COLO829 (cell line): ENCODE measurements at regions not wholly inside any gene's neighbourhood (a gene's known extent, or its start where the extent isn't known, plus 50 kb on each side); places are given as distances from the start of the nearest gene placed in this dataset.

Source experiments
- DNase-seq: peaks from one replicate; pipeline ENCODE4 v3.0.0; 2012; ENCODE audit warnings: low spot score

DNA sequence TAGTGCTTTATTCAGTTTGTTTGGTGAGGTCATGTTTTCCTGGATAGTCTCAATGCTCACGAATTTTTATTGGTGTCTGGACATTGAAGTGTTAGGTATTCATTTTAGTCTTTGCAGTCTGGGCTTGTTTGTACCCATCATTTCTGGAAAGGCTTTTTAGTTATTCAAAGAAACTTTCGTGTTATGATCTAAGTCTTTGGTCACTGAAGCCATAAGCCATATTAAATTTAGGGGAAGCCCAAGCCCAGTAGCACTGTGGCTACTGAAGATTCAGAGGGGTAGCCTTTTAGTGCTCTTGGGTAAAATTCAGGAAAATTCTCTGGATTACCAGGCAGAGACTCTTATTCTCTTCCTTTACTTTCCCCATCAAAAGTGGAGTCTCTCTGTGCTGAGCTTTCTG lies 56.2 kb upstream of the PEX5L start:
- DNase-seq = no peak

DNA sequence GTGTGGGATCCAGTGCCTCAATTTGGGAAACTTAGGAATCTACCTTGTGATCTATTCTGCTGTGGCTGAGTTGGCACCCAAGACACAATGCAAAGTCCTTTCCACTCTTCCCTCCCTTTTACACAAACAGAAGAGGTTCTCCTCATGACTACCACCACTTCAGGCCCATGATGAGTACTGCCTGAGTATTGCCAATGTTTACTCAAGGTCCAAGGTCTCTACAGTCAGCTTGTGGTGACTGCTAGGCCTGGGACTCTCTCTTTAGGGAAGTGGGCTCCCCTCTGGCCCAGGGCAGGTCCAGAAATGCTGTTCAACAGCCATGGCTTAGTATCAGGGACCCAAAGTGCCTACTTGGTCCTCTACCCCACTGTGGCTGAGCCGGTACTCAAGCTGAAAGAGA lies 56.8 kb upstream of the PEX5L start:
- no peak for DNase-seq

DNA sequence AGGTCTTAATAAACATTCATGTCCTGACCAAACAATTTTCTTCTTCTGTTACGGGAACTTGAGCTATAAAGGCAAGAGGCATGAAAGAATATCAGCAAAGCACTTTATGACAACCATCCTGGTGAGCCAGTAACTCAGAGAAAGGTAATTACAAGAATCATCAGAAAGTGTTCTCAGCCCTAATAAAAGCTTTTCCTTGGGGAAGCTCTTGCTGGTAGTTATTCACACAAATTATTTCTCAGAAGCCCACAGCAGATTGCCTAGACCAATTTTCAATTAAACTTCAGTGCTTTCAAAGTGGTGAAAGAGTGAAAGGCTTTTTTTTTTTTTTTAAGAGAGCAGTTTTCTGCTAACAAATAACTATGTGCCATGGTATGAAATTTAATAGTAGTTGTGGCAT lies 60.9 kb upstream of the PEX5L start:
- no peak for DNase-seq

DNA sequence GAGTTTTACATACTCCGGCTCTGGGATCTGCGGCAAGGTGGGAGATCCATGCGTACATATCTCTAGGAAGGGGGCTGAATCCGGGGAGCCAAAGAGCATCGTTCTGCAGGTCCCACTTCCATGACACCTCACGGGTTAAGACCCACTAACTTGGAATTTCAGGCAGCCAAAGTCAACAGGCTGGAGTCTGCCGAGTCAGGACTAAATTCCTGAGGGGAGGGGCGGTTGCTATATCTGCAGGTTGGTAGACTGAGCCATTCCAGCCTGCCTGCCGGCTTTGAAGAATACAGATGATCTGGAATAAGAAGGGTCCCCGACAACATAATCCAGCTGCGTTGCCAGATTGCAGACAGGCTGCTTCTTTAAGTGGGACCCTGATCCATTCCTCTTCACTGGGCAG lies 65.4 kb upstream of the PEX5L start:
- DNase-seq = no peak

DNA sequence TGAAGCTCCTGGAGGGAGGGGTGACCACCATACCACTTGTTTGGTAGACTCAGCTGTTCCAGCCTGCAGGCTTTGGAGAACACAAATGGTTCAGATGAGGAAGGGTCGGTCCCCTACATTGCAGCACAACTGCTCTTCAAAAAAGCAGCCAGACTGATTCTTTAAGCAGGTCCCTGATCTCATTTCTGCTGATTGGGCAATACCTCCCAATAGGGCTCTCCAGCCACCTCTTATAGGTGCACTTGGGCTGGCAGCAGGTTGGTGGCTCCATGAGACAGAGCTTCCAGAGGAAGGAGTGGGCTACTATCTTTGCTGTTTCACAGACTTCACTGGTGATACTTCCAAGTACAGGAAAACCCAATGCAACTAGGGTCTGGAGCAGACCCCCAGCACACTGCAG lies 65.9 kb upstream of the PEX5L start:
- no peak for DNase-seq

DNA sequence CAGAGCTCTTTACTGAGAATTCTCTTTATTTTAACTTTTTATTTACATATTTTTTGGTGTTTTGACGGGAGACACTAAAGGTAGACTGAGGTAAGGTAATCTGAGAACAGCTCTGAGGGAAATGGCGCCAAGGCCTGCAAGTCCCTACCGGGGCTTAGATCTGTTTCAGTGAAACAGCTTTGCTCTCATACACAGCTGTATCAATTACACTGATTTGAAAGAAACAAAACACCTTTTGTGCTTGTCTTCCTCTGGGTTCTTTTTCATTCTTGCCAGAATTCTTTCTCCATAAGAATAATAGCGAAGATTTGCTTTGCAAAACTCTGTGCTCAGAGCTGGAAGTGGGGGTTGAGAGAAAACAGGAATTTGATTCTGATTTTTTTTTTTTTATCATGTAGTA lies 79.5 kb upstream of the PEX5L start:
- no peak for DNase-seq

DNA sequence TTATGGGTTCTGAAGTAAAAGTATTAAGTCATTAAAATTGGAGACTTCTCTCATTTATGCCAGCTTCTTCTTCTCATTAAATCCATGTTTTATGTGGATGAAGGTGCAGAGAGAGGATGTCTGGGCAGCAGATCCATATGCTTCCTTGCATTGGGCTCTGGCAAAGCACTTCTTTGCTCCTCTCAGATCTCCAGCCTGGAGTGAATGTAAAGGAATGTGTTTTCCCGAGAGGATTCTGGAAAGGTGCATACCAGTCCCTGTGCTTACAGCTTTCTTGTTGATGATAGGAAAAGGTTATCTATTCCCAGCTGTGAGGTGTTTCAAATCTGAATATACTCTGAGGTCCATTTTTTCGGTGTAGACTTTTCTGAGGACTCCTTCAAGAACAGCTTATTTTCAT lies 79.9 kb upstream of the PEX5L start:
- no peak for DNase-seq

DNA sequence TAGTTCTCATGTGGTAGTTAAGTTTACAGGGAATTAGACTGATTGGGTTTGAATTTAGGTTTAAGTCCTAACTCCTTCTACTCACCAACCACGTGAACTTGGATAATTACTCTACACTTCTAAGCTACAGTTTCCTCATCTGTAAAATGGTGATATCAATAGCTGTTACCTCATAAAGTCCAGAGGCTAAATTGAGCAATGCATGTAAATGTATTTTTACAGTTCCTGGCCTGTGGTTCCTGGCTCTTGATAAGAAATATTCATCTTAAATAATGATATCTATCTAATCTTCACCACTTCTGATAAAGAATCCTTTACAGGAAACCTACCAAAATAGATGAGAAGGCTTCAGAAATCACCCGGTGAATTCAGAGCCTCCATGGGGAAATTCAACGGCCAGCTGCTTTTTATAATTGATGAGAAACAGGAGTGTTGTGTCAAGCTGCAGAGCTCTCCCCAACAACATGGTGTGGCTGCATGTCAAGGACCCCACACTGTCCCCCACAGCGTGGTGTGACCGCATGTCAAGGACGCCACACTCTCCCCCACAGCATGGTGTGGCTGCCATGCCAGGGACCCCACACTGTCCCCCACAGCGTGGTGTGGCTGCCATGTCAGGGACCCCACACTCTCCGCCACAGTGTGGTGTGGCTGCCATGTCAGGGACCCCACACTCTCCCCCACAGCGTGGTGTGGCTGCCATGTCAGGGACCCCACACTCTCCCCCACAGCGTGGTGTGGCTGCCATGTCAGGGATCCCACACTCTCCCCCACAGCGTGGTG lies 80.8 kb upstream of the PEX5L start:
- no peak for DNase-seq

DNA sequence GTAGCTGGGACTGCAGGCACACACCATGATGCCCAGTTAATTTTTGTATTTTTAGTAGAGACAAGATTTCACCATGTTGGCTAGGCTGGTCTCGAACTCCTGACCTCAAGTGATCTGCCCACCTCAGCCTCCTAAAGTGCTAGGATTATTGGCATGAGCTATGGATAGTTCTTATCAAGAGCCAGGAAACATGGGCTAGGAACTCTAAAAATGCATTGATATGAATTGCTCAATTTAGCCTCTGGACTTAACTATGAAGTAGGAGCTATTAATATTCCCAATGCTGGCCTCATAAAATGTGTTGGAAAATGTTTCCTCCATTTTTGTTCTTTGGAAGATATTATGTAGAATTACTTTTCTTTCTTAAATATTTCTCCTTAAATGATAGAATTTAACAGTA lies 82.8 kb upstream of the PEX5L start:
- no peak for DNase-seq

DNA sequence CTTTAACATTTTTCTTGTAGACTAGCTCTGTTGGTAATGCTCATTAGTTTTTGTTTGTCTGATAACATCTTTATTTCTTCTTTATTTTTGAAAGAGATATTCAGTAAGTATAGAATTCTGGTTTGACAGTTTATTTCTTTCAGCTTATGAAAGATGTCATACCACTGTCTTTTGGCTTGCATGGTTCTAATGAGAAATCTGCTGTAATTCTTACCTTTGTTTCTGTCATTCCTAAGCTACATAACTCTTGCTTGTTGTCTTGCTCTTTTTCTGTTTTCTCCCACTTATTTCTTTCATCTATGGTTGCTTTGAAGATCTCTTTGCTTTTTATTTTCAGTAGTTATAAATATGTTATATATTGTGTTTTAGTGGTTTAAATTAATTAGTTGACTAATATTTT lies 87.2 kb upstream of the PEX5L start:
- no peak for DNase-seq

DNA sequence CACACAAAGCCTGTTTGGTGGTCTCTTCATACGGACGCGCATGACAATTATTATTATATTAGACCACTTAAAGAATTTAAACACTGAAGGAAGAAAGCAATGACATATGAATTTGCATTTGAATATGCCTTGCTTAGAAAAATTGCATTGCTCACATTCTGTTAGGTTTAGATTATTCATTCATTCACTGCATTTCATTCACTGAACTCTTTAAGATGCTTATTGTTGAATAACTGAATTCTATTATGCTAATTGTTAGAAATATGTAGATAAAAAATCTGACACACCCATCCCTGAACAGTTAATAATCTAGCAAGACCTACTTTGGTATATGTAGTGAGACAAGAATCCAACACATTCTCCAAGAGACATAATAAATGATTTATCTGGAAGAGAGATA lies 94.4 kb upstream of the PEX5L start:
- DNase-seq = no peak

DNA sequence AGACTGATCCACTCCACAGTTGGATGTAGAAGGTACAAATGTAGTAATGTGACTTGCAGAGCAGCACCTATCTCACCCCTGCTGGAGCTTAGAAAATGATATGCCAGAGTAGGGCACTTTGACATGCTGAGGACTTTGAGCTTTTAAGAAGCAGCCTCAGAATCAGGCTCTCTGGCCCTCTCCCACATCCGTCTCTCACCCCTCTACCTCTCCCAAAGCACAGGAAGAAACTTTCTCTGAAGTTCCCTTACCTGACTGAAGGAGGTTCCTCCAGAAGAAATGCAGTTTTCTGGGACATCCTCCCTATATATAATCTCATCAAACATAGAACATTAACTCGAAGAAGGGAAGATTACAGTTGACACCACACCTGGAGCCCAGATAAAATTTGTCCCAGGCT lies 98.4 kb upstream of the PEX5L start:
- no peak for DNase-seq

DNA sequence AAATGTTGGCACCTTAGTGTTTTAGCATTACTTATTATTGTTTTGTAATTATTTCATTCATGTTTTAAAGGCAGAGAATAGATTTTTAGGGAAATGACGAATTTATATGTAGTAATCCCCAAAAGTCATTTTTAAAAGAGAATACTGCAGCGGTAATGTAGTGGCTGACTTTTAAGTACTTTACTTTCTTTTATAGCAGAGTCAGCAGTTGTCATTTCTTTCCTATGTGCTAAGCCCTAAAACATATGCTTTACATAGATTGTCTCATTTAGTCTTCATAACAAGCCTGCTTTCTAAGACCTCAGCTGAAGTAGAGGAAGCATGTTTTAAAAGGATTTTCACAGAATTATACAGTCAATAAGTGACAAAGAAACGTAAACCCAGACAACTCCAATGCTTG lies 102.1 kb upstream of the PEX5L start:
- no peak for DNase-seq

DNA sequence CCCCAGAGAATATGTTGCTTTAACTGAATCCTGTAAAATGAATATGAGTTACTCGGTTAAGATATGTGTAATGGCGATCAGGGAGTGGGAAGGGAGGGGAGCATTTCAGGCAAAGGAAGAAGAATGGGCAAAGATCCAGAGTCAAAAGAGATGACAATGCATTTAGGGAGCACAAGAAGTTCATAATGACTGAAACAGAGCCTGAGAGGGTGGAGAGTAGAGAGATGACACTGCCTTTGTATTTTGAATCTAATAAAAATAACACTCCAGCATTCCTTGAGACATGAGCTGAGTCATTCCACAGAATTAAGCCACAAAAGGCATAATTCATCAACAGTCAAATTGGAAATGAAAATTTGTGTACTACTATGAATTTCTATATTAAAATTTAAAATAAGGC lies 105.3 kb upstream of the PEX5L start:
- peak; percentile 37 for DNase-seq

DNA sequence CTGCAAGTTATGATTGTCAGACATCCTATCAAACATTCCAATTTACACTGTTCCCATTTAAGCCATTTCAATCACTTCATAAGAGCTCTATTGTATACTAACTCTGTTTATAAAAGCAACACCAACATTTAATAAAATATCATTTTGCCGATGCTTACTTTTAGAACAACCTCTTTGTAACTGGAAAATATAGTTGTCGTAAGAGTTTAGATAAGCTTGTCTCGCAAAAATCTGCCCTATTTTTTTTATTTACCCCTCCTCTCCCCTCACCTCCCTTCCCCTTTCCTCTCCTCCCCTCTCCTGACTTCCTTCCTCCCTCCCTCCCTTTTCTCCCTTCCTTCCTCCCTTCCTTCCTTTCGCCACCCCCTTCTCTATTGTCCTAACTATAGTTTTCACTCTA lies 105.7 kb upstream of the PEX5L start:
- no peak for DNase-seq

DNA sequence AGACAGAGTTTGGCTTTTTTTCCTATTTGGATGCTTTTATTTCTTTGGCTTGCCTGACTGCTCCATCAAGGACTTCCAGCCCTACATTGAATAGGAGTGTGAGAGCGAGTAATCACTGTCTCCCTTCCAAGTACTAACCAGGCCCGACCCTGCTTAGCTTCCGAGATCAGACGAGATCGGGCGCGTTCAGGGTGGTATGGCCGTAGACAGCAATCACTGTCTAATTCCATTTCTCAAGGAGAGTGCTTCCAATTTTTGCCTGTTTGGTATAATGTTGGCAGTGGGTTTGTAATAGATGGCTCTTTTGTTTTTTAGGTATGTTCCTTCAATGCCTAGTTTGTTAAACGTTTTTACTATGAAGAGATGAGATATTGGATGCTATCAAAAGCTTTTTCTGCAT lies 125.0 kb upstream of the PEX5L start:
- DNase-seq = no peak

DNA sequence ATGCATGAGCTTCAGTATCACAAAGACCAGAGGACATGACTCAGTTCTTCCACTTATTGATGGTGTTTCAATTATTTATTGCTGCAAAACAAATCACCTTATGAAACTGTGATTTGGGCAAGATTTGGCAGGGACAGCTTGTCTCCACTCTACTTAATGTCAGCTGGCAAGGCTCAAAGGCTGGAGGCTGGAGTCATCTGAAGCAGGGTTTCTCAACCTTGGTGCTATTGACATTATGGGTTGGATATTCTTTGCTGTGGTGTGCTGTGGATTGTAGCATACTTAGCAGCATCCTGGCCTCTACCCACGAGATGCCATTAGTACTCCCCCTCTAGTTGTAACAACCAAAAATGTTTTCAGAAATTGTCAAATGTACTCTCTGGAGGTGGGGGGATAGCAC lies 138.8 kb upstream of the PEX5L start:
- DNase-seq = no peak

DNA sequence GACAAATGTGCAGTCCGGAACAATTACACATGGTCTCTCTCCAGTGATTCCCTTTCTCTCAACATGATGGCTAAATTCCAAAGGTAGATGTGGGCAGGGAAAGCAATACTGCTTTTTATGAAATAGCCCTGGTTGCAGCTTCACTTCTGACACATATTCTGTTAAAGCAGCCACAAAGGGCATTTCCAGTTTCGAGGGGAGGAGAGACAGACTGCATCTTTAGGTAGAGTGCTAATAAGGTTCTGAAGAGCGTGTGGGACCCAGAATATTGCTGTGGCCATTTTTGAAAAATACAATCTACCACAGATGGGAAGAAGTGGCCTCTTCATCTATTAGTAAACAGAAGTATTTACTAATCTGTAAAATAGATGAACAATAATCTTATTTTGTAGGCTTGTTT lies 139.3 kb upstream of the PEX5L start:
- no peak for DNase-seq

DNA sequence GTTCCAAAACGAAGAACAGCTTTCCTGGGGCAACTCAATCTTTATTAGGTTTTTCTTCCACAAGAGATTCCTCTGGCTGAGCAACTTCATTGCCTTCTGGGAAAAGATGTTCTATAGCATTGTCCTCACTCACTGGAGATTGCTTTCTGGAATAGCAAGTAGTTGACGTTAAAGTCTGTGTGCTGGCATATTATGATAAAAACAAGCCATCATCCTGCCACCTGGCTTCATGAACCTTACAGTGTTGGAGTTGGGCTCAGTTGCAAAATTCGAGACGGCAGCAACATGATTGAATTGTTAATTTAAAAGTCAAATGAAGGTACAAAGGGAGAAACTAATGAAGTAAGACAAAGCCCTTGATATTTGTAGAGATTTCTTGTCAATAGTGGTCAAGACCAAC lies 140.5 kb upstream of the PEX5L start:
- no peak for DNase-seq

DNA sequence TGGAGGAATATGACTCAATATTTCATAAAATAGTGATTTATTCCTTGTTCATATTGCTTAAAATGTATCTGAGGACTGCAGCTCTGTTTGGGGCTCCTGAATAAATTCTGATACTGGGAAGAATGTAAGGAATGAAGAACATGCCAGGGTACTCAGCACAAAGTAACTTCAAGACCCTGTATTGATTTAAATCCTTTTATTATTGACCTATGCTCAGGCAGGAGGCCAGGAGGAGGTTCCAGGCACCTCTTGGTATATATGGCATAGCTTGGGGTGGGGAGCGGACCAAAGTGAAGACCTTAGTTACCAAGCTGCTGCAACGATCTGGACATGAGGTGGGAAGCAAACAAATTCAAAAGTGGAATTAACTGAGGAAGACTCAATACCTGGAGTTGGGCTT lies 142.8 kb upstream of the PEX5L start:
- no peak for DNase-seq

DNA sequence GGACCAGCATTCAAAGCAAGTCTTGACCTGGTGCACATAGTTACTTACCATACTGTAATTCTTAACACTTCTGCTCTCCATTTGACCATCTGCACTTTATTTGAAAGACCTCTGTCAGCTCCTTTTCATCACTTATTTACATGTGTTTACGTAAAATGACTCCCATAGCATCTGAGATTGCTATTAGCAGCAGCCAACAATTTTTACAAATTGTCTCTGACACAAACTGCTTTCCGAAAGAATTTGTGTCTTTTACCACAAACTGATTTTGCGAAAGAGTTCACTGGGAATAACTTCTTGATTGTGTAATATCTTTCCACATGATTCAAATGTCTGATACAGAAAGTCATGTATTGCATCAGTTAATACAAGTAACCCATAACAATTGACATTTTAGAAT lies 144.1 kb upstream of the PEX5L start:
- DNase-seq = no peak

DNA sequence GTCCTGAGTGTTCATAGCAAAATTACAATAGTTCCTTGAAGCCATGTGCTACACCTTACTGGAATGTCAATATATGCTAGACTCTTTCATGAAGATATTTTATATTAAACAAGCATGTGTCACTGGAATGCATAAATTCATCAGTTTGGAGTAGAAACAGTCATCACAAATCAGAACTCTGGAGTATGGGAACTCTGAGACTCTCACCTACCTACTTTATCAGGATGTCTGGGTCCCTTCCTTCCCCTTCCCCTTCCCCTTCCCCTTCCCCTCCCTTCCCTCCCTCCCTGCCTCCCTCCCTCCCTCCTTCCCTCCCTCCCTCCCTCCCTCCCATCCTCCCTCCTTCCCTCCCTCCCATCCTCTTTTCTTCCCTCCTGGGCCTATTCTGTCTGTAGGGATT lies 144.7 kb upstream of the PEX5L start:
- no peak for DNase-seq

DNA sequence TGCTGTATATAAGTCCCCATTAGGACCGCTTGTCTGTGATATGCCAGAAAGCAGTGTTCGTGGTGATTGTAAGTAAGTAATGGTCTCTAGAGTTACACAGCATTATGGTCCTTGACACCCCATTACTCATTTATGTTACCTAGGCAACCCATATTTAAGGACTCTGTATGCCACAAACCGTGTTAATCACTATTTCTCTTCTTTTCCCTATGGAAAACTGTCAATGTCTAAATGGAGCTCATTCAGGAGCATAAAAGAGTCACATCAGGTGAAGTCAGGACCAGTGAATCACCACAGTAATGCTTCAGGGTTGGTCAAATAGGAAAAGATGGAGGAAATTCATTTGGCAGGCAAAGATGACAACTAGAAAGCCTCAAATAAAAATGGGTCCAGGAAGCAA lies 146.6 kb upstream of the PEX5L start:
- DNase-seq = no peak

DNA sequence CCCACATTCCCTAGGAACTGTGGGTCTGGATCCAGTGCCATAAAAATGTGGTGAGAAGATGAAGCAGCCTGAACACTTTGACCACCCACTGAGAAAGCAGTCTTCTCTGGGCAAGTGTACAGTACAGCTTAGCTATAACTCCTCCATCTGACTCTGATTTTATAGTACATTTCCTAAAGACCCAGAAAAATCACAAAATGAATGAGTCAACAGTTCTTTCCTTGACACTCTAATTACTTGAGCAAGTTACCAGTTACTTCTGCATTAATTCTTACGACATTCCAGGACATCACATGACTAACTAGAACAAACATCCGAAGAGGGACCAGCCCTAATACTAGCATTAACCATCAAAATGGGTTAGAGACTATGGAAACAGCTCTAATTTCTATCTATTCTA lies 148.1 kb upstream of the PEX5L start:
- no peak for DNase-seq

DNA sequence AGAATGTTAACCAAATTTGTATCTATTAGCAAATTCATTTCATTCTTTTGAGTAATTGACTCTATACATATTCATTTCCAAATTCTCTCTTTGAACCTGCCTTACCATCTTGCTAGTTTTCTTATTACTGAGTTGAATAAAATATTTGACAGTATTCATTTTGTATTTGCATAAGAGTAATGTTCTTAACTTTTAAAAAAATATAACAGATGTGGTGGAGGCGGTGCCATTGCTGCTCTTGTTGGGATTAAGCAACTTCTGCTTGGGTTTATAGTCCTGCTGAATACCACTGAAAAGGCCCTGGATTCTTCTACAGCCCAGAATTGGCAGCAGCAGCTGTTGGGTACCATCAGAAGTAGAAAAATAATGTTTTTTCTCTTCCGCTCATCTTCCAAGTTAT lies 148.9 kb upstream of the PEX5L start:
- no peak for DNase-seq
